ENCODE measurements at regions not wholly inside any gene's neighbourhood (a gene's known extent, or its start where the extent isn't known, plus 50 kb on each side); places are given as distances from the start of the nearest gene placed in this dataset.

- intact Hi-C loops (cut with micrococcal nuclease; ENCODE audit: unreplicated experiment) = no loop called here
- FAIRE-seq (no peak), DNase-seq (ENCODE audit: low spot score) (no peak), ATAC-seq (no peak)
- no peaks in the 10 kb centered on the region for H3K36me3 ChIP-seq (replicated peaks in 1 of 2; ENCODE audit: control insufficient read depth in 1 of 2, insufficient read depth in 2 of 2, low read length in 2 of 2)
- no peaks in the 10 kb centered on the region for H3K9me3 ChIP-seq (ENCODE audit: low read length)
- H3K27ac ChIP-seq (ENCODE audit: extremely low read length, insufficient read depth, low read length) = no peak overlapping the region
- ChIA-PET CTCF (ENCODE audit: low intra/inter-chr PET ratio, low total read pairs) (no interaction called here), POLR2A (no interaction called here)
- H3K4me1 ChIP-seq (ENCODE audit: insufficient read depth, low read length) = no peaks in the 10 kb centered on the region
- in situ Hi-C loops (cut with HindIII; ENCODE audit: extremely low pct_ligation_motif_present, low pct_unique_long_range_greater_than_20kb) = no loop called here
- no peak overlapping the region for H3K9ac ChIP-seq (ENCODE audit: insufficient read depth, low read depth, low read length)
- no peak for TF ChIP-seq ZNF83 (CRISPR knock-in tag; IDR thresholded peaks at IDR 0.05; ENCODE audit: borderline replicate concordance)
- no peak for TF ChIP-seq ZNF451 (CRISPR knock-in tag; IDR thresholded peaks at IDR 0.05)
- TF ChIP-seq MYPOP (CRISPR knock-in tag; IDR thresholded peaks at IDR 0.05) = no peak
- no peak for TF ChIP-seq KLF9 (CRISPR knock-in tag; IDR thresholded peaks at IDR 0.05; ENCODE audit: low read depth)
- TF ChIP-seq ZNF691 (CRISPR knock-in tag; IDR thresholded peaks at IDR 0.05; ENCODE audit: borderline replicate concordance, low read depth) = no peak
- no peak for TF ChIP-seq MAZ (IDR thresholded peaks at IDR 0.05; ENCODE audit: borderline replicate concordance, low read depth, low read length)
- no peak for TF ChIP-seq MAZ (CRISPR knock-in tag; IDR thresholded peaks at IDR 0.05; ENCODE audit: low read depth)
- no peak for TF ChIP-seq ZEB1 (IDR thresholded peaks at IDR 0.05; ENCODE audit: insufficient replicate concordance, low read depth)
- TF ChIP-seq ZNF660 (CRISPR knock-in tag; IDR thresholded peaks at IDR 0.05; ENCODE audit: borderline replicate concordance, low read depth) = no peak
- H3K4me2 ChIP-seq (ENCODE audit: low read depth, low read length) = no peak overlapping the region
- H2AFZ ChIP-seq (ENCODE audit: low read length) = no peak overlapping the region
- under 1% methylated on average over 6 of the region's 6 CpGs for WGBS (ENCODE audit: low lambda C conversion rate)
- H3K4me3 ChIP-seq (replicated peaks in 1 of 3; ENCODE audit: insufficient read depth in 1 of 3, low read depth in 2 of 3, low read length in 3 of 3) = no peak overlapping the region
- no TSS peak for BruUV-seq (replicated peaks)
- no peaks in the 10 kb centered on the region for H4K20me1 ChIP-seq (ENCODE audit: insufficient read depth, low read length)
- H3K27me3 ChIP-seq (ENCODE audit: control insufficient read depth in 1 of 2, insufficient read depth in 2 of 2, low read length in 2 of 2) = no peaks in the 10 kb centered on the region
- H3K79me2 ChIP-seq (ENCODE audit: insufficient read depth, low read length) = no peaks in the 10 kb centered on the region
Measured at GRCh38 chr5:84685121-84685894, 300.6 kb upstream of the EDIL3 start.

Data from HepG2 (cell line).